Epidermal melanocyte (primary cell): ENCODE measurements at regions not wholly inside any gene's neighbourhood (a gene's known extent, or its start where the extent isn't known, plus 50 kb on each side); places are given as distances from the start of the nearest gene placed in this dataset.

Experiments used
- DNase-seq: peaks from one replicate; pipeline ENCODE4 v3.0.0; 2011; ENCODE audit warnings: low spot score; ENCODE audit not compliant: insufficient read length

DNA sequence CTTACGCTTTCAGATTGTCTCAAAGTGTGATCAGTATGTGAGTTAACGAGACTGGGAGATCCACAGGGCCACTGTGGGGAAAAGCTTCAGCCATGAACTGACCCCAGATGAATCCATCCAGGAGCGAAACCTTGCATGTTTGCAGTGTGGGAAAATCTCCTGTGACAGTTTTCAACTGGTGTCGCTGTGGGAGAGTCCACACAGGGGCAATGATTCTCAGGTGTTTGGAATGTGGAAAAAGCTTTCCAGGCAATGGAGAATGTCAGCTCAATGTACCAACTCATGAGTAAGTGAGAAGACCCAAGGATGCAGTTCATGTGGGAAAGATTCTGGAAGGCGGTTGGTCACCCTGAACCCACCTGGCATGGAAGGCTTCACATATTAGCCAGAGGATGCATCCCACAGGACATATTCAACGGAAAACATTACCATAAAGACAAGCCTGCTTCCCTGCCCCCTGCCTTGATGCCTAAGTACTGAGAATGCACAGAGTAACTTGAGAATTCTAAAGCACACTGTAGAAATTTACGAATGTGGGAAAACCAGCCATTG, 204.1 kb upstream of the BMPER start:
- no peak for DNase-seq

DNA sequence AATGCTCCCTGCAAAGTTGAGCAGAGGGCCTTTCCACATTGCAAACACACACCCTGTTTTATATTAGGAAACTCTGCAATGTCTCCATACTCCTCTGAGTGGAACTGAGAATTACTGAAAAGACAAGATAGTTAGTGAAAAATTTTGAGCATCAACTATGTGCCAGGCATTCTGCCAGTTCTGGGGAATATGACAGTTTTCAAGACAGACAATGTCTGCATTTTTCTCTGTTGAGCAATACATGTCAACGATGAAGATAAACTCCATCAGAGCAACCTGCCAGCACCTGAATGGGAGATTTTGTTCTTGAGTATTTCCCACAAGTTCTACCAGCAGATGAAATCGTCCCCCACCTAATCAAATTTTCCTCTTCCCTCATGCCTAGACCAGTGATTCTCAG, 203.4 kb upstream of the BMPER start:
- DNase-seq = no peak

DNA sequence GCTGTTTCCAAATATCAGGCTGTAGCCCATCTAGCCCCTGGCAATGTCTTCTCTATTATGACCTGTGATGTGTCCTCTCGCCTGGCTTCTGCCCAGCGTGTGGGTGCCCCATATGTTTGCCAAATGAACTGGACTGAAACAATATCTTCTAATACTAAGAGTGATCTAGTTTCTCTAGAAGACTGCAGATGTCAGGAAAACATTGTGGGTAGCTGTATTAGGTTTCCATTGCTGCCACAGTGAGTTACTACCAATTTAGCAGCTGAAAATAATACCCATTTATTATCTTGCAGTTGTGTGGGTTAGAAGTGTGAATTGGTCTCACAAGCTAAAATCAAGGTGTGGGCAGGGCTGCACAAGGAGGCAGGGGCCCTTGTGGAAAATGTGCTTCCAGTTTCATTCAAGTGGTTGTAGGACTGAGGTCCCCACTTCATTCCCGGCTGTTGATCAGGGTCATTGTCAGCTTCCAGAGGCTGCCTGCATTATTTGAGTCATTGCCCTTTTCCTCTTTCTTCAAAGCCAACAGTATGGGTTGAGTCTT, 202.8 kb upstream of the BMPER start:
- DNase-seq = no peak

DNA sequence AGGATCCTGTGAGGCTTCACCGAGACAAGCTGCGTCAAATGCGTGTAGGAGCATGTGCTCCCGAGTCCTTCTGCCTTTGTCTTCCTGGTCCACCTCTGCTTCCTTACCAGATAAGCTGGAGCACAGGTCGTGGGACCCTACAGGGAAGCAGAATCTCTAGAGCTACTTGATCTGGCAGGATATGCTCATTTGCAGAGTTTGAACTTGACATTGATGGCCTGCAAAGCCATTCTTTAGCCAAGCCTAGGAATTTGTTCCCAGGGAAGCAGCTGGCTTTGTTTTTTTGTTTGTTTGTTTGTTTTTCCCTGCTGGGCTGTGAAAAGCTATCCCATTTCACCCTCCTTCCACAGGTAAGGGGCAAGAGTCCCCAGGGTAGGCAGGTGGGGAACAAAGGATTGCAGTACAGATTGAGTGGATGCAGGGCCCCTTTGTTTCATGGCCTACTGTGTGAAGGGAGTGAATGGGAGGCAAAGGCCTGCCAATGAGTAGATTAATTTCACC, 200.0 kb upstream of the BMPER start:
- DNase-seq = no peak

DNA sequence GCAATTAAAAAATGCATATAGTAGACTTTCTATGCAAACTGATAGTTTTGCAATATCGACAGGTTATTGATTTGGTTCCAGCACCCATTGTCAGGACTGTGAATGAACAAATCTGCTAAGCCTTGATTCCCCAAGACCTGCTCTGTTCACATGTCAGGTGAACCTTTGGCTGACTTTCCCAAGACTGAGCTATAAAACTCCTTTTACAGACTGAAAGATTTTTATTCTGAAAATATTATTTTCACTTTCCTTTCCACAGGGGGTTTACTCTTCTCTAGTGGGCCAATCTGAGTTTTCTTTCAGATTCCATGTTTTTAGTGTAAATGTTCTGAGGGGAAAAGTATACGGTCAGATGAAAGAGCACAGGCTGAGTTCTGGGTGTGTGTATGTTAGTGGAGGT, 199.2 kb upstream of the BMPER start:
- no peak for DNase-seq

DNA sequence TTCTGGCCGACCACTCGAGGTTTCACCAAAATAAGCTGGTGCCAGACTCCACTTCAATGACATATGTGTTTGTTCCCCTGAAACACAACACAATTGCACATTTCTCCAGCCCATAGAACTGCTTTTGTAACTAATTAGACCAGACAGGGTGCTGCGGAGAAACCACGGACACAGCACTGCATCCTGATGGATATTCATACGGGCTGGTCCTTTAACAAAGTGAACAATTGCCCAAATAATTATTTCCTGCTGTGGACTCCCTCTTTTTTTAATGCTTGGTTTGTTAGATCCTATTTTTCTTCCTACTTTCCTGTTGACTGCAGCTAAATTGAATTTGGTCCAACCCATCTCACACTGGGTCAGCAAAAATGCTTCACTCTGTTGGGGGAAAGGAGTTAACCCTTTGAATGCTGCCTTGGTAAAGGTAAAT, 198.6 kb upstream of the BMPER start:
- DNase-seq = no peak

DNA sequence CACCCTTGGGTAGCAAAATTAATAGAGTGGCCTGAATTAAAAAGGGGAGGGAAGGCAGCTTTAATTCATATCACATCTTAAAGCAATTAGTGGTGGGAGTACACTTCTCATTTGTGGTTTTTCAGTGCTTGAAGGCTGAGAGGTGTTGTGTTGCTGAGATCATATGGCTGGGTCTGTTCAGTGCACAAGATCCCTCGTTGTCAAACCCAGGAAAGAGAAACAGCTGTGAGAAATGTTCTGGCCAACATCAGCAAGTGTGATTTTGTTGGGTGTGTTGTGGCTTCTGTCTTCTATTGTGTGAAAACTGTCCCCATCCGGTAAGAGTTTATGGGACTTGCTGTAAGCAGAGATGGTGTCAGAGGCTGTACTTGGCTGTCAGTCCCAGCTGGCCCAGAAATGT, 197.9 kb upstream of the BMPER start:
- DNase-seq = no peak

DNA sequence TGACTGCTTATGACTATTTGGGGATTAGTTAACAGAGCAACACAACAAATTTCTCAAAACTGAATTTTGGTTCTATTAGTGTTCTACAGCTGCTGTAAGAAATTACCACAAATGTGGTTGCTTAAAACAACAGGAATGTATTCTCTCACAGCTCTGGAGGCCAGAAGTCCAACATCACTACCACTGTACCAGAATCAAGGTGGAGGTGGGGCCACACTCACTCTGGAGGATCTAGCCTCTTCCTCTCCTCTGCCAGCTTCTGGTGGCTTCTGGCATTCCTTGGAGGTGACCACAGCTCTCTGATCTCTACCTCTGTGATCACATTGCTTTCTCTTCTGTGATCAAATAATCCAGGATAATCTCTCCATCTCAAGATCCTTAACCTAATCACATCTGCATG, 194.7 kb upstream of the BMPER start:
- DNase-seq = no peak

DNA sequence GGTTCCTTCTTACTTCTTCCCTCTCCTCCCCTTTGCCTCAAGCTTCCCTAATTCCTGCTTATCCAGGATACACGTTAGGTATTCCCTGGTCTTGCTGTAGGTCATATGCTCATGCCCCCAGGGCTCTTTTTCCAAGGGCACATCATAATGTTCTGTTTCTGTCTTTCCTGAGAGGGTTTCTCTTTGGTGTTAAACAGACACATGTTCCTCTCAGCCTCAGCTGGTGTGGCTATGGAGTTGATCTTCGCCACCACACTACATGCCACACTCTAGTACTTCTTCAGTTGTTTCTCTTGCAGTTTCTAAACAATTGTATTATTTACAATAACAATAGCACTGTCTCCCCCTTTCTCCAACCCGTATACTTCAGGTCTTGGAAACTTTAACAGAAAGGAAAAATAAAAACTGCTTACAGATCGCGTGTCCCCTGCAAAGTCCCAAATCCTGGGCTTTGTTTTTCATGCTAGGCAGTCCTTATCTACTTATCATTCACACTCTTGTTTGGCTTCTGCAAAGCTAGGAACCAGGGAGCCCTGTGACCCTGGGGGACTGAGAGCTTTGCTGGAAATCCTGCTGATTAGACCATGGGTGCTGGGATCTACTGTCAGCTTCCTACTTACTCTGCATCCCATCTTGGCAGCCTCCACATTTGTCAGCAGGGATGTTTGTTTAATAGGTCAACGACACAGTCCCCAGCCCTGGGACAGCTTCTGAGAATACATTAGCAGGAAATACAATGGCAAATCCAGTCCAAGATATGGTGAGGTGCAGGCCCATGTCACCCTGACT, 193.9 kb upstream of the BMPER start:
- no peak for DNase-seq

DNA sequence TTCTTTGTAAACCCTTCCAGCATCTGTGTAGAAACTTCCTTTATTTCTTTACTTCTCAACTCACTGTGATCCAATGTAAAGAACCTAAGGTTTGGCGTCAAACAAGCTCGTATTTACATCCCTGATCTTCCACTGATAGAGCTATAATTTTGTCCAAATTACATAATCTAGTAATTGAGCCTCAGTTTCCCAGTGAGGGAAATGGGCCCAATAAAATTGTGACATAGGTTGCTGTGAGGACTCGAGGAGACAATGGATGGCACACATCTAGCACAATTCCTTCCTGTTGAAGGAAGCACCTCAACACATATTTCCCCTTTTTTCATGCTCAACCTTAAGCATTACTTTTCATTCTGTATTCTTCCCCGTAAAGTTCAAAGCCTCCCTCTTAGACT, 193.3 kb upstream of the BMPER start:
- no peak for DNase-seq

DNA sequence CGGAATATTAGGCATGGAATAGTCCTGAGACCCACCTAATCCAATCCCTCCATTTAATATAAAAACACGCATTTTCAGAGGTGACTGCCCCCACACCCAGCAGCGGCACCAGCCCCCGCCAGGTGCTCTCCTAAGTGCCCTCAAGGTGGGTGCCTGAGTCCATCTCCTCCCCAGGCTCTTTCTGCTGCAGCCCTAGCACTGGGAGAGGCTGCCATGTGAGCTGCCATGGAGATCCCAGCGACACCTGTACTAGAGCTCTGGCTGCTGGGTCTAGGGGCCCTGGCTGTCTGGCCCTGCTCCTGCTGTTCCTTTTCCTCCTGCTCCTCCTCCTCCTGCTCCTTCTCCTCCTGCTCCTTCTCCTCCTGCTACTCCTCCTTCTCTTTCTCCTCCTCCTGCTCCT, 191.1 kb upstream of the BMPER start:
- no peak for DNase-seq

DNA sequence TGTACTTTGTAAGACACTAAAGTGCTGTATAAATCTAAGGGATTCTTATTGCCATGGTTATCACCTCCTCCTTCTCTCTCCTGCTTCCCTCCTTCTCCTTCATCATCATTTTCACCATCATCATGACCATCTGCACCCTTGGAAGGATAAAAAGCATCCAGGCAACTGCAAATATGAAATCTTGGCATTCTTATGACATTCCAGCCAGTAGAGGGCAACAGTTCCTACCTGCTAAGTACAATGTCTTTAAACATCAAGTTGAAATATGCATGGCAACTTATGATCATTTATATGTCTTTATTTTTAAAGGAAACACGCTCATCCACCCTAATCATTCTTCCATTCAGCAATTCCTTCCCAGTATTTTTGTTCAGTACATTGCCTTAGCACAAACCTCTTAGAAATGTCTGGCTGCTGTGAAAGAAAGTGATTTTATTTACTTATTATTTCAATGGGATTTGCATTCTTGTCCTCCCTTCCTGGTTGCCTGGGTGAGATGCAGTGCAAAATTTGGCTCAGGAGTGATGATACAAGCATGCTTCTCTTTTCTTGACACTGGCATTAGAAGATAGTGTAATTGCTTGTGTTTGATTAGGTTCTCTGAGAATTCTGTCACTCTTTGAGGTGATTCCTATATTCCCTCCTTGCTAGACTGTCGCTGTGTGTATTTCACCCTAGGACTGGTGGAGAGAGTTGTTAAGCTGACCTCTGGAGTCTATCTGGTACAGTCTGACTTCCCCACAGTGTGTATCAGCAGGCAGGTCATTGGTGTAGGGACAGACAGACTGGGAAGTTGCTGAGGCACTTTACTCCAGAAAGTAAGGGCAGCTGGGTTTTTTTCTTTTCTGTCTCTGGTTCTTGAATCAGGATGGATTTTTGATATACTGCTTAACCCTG, 188.5 kb upstream of the BMPER start:
- no peak for DNase-seq

DNA sequence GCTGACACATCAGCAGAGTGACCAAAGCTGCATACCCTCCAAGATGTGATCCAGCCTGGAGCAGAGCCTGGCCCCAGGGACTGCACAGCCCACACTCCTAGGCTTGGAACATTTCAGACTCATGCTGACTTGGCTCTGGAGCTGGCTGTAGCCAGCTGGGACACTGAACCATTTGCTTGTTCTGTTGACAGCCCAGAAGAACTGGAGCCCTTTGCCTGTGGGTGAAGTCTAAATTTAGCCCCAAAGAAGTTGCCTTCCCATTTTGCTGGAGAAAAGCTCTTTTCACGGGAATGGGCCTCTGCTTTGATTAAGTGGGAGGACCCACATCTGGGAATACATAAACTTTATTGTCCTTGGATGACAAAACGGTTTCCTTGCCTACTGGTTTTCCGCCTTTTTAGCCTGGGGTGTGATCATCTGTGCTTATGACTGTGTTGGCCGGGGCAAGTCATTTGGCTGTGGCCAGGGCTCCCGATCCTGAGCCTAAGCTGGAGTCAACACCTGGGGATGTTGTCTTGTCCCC, 186.2 kb upstream of the BMPER start:
- peak; percentile 45 for DNase-seq

DNA sequence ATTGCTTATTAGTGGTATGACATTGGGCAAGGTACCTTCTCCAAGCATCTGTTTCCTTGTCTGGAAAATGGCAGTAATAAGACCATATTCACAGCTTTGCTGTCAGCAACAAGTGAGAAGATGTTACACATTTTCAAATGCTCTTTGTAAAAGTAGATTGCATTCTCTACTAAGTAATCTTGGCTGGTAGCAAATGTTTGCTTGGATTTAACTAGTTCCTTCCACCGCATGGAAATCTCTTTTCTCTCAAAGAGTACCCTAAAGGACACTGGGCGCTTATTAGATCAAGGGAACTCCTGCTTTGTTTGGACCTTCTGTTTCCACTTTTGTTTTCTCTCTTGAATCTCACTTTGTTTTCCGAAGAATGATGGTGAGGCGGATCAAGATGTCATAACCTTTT, 185.2 kb upstream of the BMPER start:
- no peak for DNase-seq

DNA sequence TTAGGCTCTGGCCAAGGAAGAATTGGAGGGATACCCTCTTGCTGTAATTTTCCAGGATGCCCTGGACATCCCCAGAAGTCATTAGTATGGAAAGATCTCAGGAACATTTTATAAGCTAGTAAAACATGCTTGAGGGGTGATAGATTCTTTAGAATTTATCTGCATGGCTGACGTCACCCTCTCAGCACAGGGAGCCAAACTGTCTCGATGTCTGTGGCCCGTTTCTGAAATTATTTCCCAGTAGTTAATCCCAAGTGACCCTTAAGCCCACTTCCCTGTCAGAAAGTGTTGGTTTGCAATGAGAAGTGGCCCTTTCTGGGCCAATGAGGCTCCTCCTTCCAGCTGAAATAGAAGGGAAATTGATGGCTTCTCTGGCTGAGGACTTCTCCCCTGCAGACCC, 184.5 kb upstream of the BMPER start:
- no peak for DNase-seq

DNA sequence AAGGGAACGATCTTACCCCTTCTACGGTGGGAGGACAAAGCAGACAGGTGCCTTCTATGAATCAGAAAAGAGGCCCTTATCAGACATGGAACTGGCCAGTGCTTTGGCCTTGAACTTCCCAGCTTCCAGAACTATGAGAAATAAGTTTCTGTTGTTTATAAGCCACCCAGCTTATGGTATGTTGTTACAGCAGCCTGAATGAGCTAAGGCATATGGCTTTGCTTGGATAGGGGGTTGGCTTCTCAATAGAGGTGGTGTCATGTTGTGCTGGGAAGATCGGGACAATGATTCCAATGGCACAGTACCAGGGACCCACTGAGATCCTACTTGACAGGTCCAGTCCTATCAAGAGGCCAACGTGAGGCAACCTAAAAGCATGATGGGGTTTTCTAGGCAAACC, 183.4 kb upstream of the BMPER start:
- DNase-seq = no peak

DNA sequence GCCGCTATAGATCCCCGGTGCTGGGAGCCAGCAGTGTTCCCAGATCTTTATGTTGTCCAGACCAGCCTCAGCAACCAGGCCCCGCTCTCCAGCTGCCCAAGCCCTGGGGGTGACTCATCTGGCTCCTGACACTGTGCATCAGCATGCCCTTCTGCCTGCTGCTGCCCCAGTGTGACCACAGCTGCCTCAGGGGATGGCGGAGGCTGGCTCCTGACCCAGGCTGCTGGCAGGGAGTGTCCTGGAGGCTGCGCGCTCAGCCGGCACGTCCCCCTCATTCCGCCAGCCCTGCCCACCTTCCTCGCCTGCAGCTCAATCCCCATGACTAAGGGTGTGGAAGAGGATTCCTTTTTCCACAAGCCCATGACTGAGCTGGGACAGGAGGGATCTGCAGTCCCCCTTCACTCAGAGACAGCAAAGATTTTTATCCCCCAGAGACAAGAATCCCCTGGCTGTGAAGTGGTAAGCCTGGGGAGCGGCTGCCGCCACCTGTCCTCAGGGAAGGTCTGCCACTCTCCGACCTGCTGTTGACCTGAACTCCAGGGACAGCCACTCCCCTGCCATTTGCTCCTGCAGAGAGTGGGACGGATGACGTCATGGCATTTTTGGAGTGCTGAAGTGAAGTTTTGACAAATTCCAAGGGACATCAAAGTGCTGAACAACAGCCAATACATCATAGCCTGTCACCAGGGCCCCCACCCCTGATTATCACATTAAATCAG, 182.8 kb upstream of the BMPER start:
- DNase-seq = no peak

DNA sequence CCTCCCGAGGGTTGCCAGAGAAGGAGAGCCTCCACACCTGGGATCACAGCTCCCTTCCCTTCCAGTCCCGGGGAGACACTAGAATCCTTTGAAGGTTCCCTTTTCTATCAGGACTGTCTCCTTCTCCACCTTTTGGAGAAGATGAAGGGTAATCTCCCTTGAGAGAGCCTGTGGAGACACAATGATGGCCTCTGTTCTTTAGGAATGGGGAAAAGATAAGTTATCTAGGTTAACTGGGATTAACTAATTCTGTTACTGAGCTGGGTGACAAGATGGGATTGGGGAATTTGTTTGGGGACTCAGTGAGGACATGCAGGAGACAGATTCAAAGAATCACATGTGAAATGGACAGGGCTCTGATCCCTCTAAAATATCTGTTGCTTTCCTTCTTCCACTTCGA, 181.1 kb upstream of the BMPER start:
- no peak for DNase-seq

DNA sequence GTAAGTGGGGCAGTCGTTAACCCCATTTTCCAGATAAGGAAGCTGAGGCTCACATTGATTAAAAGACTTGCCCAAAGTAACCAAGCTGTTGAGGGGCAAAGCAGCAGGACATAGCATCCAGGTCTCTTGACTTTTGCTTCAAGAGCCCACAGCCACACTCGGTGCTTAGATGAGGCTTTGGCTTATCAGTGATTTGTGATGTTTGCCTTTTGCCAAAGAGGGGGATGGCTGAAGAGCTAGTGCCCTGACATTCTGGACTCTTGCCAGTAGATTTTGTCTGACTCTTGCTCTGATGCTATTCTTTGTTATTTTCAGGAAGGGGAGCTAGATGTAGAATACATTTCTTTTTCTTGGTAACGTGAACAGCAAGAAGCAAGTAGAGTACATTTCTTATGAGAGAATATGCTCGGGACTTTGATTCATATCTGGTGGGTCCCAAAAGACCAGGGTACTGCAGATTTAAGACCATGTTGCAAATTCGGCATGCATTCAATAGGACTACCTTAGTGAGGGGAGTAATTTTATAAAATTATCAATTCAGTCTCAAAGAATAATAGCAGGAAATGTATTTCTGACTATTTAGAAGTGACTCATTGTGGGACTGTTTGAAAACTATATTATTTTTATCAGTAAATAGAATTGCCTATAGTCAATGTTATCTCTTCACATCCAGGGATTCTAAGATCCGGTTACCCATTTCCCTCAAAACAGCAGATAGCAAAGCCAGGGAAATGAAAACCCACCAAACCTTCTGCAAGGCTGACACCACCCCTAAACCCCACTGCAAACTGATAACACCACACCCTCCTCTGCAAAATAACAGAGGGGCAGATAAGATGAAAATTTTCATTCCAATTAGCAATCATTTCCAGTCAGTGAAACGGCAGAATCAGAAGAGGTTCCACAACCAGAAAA, 180.0 kb upstream of the BMPER start:
- no peak for DNase-seq

DNA sequence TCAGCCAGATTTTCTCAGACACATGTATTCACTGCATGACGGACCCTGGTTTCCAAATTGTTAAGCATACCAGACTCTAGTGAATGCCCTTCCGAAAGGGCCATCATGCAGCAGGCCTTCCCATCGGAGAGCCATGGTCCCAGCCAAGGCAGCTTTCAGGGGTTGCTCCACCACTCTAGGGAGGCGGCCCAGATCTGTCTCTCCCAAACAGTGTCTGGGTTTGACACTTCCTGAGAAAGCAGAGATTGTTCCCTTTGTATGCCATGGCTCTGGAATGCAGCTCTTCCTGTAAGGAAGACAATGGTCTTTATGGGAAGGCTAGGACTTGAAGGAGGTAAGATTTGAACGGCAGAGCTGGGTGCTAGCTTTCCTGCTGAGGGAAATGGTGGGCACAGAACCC, 178.8 kb upstream of the BMPER start:
- DNase-seq = no peak
